ENCODE measurements at regions not wholly inside any gene's neighbourhood (a gene's known extent, or its start where the extent isn't known, plus 50 kb on each side); places are given as distances from the start of the nearest gene placed in this dataset.
"Not testable (repeated sequence)": the region's sequence is repeated elsewhere in the genome, so short reads cannot be mapped to it uniquely, and the experiment has no call there.

- no peak for TF ChIP-seq CTCF (IDR thresholded peaks at IDR 0.05; ENCODE audit: insufficient read depth, low read depth, low read length, missing control alignments)
- H3K4me3 ChIP-seq (ENCODE audit: low read depth, low read length): no peak overlapping the region
- DNase-seq (ENCODE audit: low read depth): no peak
Measured at GRCh38 chr7:142488842-142489241, 231.0 kb upstream of the PRSS58 start.

DNA sequence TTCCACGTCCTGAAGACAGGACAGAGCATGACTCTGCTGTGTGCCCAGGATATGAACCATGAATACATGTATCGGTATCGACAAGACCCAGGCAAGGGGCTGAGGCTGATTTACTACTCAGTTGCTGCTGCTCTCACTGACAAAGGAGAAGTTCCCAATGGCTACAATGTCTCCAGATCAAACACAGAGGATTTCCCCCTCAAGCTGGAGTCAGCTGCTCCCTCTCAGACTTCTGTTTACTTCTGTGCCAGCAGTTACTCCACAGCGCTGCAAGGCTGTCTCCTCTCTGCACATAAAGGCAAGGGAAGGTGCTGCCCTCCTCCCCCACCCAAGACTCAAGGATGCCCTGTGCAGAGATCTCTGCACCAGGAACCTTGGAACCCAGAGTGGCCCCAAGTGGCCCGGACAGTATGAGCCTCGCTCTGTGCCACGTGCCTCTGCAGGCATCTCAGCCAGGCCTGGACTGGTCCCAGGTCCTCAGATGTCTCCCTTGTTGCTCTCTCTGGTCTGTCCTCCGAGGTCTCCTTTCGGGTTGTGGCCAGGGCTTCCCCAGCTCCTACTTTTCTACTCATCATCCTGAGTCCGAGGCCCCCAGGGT is 230.3 kb upstream of the PRSS58 start:
- no peak overlapping the region for H3K4me3 ChIP-seq (ENCODE audit: low read depth, low read length)
- TF ChIP-seq CTCF (IDR thresholded peaks at IDR 0.05; ENCODE audit: insufficient read depth, low read depth, low read length, missing control alignments): no peak
- DNase-seq (ENCODE audit: low read depth): no peak

DNA sequence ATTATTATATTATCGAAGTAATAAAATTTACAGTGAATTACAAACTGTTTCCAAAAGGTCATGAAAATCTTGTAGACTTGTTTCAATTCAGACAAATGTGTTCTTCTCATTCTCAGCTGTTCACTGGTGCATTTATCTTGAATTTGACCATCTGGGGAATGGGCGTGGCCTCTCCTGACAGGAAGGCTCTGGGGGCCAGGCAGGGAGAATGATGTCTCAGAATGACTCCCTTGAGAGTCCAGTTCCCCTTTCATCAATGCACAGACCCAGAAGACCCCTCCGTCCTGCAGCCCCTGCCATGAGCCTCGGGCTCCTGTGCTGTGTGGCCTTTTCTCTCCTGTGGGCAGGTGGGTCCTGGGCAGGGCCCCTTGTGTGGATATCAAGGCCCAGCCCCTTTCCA is 229.7 kb upstream of the PRSS58 start:
- not testable (repeated sequence) for H3K4me3 ChIP-seq (ENCODE audit: low read depth, low read length); DNase-seq (ENCODE audit: low read depth)

GRCh38 chr7:142487124-142487523 is 229.3 kb upstream of the PRSS58 start:
- H3K4me3 ChIP-seq (ENCODE audit: low read depth, low read length): no peak overlapping the region
- no peak for DNase-seq (ENCODE audit: low read depth)
- no peak for TF ChIP-seq CTCF (IDR thresholded peaks at IDR 0.05; ENCODE audit: insufficient read depth, low read depth, low read length, missing control alignments)

DNA sequence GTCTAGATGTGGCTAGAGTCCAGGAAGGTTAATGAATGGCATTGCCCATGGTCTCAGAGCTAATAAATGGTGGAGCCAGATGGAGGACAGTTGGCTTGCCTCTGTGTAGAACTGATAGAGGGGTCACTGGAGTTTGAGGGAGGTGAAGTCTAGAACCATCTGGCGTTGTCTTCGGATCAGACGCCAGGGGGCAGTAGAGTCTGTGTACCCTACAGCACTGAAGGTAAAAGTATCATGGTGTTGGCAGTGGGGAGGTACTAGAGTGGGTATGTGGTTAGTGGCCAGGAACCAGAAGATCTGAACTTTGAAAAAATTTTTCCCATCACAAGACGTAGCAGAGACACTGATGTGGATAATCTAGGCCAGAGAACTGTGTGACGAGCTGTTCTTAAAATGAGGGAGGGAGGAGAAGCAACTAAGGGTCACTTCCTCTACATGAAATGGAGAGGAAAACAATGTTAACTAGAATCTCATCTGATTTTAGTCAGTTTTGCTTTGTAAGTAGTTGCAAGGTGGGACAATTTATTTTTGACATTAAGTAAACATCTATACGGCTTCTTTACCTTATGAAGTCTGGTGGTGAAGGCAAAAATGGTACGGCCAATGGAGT is 227.9 kb upstream of the PRSS58 start:
- DNase-seq (ENCODE audit: low read depth): peak; percentile 22
- H3K4me3 ChIP-seq (ENCODE audit: low read depth, low read length): no peak overlapping the region
- TF ChIP-seq CTCF (IDR thresholded peaks at IDR 0.05; ENCODE audit: insufficient read depth, low read depth, low read length, missing control alignments): peak; percentile 58

DNA sequence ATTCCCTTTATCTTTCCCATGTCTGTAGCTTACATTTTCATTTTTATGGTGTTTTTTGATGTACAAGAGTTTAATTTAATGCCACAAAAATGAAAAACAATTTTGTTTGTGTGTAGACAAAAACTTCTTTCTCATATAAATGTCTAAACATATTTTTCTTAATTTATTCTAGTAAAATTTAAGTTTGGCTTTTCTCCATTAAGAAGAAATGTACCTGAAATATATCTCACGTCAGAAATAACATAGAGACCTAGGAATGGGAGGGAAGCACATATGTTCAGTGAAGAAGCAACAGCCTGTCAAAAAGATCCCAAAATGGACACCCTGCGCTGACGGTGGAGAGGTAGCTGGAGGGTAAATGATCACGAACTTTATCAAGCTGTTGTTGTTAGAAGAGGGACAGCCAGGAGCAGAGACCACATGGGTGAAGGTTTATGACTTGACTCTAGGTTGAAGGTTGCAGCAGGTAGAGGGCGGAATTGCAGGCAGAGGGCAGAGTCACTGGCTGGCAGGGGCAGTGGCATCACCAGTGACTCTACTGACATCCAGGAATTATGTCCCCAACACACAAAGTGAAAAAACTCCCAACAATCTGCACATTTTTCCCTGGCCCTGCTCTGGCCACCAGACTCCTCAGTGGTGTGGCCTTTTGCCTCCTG is 225.9 kb upstream of the PRSS58 start:
- DNase-seq (ENCODE audit: low read depth): no peak
- TF ChIP-seq CTCF (IDR thresholded peaks at IDR 0.05; ENCODE audit: insufficient read depth, low read depth, low read length, missing control alignments): no peak
- H3K4me3 ChIP-seq (ENCODE audit: low read depth, low read length): no peak overlapping the region

- H3K4me3 ChIP-seq (ENCODE audit: low read depth, low read length): no peak overlapping the region
- DNase-seq (ENCODE audit: low read depth): peak; percentile 58
- peak; percentile 76 for TF ChIP-seq CTCF (IDR thresholded peaks at IDR 0.05; ENCODE audit: insufficient read depth, low read depth, low read length, missing control alignments)
Measured at GRCh38 chr7:142482891-142483658, 225.2 kb upstream of the PRSS58 start.

All from GM12865 (cell line).